ENCODE measurements at regions not wholly inside any gene's neighbourhood (a gene's known extent, or its start where the extent isn't known, plus 50 kb on each side); places are given as distances from the start of the nearest gene placed in this dataset.
A peak's percentile ranks its signal among the peaks of the same experiment; 100 is the strongest.
"Not testable (repeated sequence)": the region's sequence is repeated elsewhere in the genome, so short reads cannot be mapped to it uniquely, and the experiment has no call there.

- no peak for DNase-seq
These were observed 110.4 kb upstream of the RORA start for GRCh38 chr15:61339516-61339915.

DNA sequence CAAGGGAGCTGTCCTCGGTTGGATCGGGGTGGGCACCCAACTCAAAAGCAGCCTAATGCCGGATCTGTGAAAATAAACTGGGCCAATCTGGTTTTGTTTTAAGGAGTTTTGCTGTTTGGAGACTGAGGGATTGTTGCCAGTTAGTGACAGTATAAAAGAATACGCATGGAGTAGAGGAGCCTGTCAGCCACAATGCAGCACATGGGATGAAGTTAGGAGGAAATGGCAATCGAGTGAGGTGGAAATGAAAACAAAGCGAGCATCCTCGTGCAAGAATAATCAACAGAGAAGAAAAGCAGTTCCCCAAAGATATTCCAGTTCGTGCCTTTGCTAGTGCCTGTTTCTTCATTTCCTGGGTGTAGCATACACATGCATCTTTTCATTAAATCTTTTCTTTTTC, 108.4 kb upstream of the RORA start:
- no peak for DNase-seq

GRCh38 chr15:61336026-61336638, 107.0 kb upstream of the RORA start:
- no peak for DNase-seq

DNA sequence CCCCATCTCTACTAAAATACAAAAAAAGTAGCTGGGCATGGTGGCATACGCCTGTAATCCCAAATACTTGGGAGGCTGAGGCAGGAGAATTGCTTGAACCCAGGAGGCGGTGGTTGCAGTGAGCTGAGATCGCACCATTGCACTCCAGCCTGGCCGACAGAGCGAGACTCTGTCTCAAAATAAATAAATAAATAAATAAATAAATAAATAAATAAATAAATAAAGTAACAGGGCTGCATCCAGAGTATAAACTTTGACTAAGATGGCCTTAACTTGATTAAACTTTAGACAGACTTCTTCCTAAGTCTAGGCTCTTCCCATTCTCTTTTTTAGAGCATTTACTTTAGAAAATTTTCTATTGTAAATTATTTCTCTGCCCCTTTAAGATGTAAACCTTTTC, 105.6 kb upstream of the RORA start:
- DNase-seq, result not testable (repeated sequence)

DNA sequence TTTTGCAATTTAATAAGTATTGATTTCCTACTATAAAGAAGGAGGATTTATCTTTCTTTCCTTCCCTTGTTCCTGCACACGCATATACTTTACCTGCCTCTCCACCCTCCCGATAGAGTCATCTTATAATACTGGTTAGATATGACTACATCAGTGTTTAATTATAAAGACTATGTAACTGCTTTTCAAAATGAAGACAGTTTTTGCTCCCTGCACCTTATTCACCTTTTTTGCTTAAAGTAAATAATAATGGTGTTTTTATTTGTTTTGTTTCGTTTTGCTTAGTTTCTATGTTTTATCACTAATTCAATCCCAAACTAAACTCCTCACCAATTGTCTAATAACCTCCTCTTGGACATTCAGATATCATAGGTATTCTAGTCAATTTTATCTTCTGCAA, 101.9 kb upstream of the RORA start:
- no peak for DNase-seq

- DNase-seq, result no peak
These were observed 98.0 kb upstream of the RORA start for GRCh38 chr15:61327019-61327631.

DNA sequence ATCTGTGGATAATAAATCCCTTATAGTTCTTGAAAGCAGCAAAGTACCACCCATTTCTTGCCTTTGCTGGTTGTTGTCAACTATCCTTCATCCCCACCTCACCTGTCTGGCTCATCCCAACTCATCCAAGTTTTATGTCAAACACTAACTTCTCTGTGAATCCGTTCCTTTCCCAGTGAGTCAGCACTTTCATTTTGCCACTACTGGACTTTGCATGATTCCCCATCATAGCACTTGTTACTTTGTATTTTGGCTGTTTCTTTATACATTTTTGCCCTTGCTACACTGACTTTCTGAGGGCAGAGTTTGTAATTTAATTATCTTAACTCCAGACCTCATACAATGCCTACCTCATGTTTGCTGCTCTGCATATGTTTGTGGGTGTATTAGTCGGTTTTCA, 90.8 kb upstream of the RORA start:
- DNase-seq, result no peak

DNA sequence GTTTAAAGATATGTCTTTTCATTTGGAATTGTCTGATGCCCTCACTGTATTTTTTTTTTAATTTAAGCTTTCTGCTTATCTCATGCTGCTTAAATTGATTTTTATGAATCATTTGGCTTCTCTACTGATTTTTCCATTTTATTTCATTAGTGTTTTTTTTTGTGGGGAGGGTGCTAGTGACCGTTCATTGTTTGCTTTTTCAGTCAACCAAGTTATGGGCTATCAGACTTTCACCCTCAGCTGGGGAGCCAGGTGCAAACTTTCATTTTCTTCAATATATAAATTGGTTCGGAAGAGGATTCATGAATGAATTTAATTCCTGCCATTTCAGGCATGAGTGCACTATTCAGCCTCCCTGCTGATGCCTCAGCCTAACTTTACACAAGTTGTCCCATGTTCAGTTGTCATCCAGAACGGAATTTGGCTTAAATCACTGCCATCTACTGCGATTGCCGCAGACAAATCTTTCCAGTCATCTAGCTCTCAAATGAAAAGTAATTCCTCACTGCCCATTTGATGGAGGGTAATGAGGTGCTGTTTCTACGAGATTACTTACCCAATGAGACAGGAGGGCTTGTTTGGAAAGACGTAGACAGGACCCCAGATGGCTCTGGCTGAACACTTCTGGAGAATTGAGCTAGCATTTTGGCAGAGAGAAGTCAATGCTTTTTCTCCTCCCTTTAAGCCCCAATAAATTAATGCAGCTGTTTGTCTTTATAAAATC, 89.9 kb upstream of the RORA start:
- no peak for DNase-seq

GRCh38 chr15:61318301-61318700, 89.2 kb upstream of the RORA start:
- no peak for DNase-seq

- DNase-seq, result no peak
These were observed 86.4 kb upstream of the RORA start for GRCh38 chr15:61315471-61315870.

DNA sequence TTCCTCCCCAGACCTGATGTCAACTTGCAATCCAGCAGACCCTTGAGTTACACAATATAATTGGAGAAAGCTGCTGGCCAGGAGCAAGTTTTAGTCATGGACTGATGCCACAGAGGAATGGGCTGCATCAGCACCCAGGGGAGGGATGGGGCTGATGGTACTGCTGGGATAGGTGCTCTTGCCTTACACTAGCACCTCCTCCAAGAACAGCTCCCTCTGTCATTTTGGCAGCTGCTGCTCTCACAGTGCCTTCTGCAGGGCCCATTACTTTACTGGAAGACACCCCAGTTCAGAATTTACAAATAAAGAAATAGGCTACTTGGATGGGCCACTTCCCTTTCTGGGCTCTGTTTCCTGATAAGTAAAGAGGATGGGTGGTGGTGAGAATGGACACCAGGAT, 85.3 kb upstream of the RORA start:
- DNase-seq, result no peak

- no peak for DNase-seq
These were observed 80.5 kb upstream of the RORA start for GRCh38 chr15:61309617-61310016.

- no peak for DNase-seq
These were observed 80.0 kb upstream of the RORA start for GRCh38 chr15:61309031-61309511.

DNA sequence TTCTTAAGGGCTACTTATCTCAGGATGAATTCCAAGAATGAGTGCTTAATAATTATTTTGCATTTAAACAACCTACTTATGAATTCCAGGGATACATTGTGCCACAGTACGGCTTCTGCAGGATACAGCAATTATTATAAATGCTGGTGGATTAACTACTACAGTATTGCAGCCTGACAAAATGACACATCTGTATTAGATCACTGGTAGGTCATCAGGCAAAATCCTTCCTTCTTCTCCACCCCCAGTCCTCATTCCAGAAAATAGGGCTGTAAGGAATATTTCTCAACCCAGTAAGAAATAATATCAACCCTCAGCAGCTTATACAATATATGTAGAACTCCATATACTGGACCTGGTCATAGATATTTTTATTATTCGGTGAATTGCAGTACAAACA, 79.3 kb upstream of the RORA start:
- no peak for DNase-seq

- no peak for DNase-seq
These were observed 78.4 kb upstream of the RORA start for GRCh38 chr15:61307474-61307873.

- DNase-seq, result no peak
These were observed 72.6 kb upstream of the RORA start for GRCh38 chr15:61301701-61302100.

DNA sequence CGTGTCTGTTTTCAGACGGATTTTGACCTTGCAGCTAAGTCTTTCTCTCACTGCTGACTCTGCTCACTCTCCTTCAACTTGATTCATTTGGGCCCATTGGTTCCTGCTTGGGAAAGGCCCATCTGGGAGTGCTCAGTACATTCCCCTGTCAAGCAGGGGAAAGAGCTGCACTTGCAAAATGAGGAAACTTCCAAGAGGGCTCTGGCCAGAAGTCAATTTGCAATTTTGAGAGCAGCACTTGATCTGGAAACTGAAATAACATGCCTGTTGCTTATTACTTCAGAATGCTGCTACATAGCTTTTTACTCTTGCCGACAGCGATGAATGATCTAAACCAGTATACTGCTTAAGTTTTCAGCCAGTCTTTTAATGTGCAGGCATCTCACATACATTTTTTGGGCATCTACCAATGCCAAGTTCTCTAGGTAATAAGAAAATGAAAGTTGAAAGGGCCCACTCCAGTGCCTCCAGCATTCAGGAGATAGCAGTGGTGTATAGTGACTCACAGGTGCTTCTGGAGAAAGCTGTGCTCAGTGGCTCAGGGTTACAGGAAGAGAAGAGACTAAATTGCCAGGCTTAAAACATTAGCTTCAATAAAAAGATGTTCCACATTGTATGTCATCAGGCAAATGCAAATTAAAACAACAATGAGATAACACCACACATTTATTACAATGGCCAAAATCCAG, 70.1 kb upstream of the RORA start:
- peak; percentile 4 for DNase-seq

DNA sequence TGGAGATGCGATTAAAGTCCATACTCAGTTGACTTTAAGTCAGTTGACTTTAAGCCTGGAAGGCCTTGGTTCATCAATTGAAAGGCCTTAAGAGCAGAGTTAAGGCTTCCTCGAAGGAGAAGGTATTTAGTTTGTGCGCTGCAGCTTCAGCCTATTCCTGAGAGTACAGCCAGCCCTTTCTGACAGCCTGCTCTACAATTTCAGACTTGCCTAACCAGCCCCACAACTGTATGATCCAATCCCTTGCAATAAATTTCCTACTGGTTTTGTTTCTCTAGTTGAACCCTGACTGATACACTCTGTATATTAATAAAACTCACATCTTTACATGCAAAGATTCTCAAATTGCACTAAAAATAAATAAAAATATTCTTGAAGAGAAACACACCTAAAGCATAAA, 66.1 kb upstream of the RORA start:
- DNase-seq, result no peak

- DNase-seq, result no peak
These were observed 53.6 kb upstream of the RORA start for GRCh38 chr15:61282661-61283060.

DNA sequence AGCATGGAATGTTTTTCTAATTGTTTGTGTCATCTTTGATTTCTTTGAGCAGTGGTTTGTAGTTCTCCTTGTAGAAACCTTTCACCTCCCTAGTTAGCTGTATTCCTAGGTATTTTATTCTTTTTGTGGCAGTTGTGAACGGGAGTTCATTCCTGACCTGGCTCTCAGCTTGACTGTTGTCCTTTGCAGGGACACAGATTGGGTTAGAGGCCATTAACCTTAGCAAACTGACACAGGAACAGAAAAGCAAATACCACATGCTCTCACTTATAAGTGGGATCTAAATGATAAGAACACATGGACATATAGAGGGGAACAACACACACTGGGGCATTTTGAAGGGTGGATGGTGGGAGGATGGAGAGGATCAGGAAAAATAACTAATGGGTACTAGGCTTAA, 52.2 kb upstream of the RORA start:
- no peak for DNase-seq

All from muscle of arm (tissue), 1 donor.